ENCODE measurements at regions not wholly inside any gene's neighbourhood (a gene's known extent, or its start where the extent isn't known, plus 50 kb on each side); places are given as distances from the start of the nearest gene placed in this dataset.

DNA sequence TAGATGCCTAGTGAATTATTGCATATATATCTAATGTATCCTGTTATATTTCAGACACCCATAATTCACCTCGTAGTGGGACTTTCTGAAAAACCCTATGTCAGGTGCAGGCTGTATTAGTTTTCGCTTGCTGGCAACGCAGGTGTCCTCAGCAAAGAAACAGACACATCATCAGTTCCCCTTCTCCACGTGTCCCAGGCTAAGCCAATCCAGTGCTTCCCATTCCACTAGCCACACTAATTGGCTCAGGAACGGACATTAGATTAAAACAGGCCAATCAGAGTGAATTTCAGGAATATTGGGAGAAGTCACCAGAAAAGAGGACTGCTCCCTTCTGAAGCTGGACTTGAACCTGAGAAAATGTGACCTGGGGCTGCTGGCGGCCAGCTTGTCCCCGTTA lies 151.3 kb downstream of the PTPN11 start:
- TF ChIP-seq ZNF274 (IDR thresholded peaks at IDR 0.05; ENCODE audit: low read depth, low read length), result no peak
- TF ChIP-seq YY1 (IDR thresholded peaks at IDR 0.05; ENCODE audit: insufficient read depth, insufficient read length), result no peak
- TF ChIP-seq SUZ12 (IDR thresholded peaks at IDR 0.05; ENCODE audit: extremely low read depth, insufficient read depth, insufficient read length), result no peak
